H1 (cell line): ENCODE measurements at regions not wholly inside any gene's neighbourhood (a gene's known extent, or its start where the extent isn't known, plus 50 kb on each side); places are given as distances from the start of the nearest gene placed in this dataset.

ENCODE experiments used
- CTCF ChIA-PET: fragments of 300-600 bp; sonication (Branson Sonifier 250); formaldehyde crosslinking; loops from one replicate; lab custom pipeline; 2021; ENCODE audit not compliant: partially characterized antibody; lab: Charles Lee
- POLR2A ChIA-PET: fragments of 300-600 bp; sonication (Branson Sonifier 250); formaldehyde crosslinking; loops from one replicate; lab custom pipeline; 2021; ENCODE audit warnings: inconsistent platforms; ENCODE audit not compliant: partially characterized antibody; lab: Charles Lee
- DNase-seq, 2 experiments: peaks; one replicate each; pipeline versions ENCODE4 v3.0.0 to v3.0.0-alpha.2; 2010 to 2022; ENCODE audit warnings: low spot score in 2 of 2, low read depth in 1 of 2, mixed read lengths in 1 of 2
- FAIRE-seq: peaks from 2 replicates; lab custom pipeline; 2011; peaks lifted over from hg19 to GRCh38; lab: Jason Lieb, UNC
- H2AFZ ChIP-seq: 2 replicates; pipeline ENCODE4 v1.8.1; 2012; ENCODE audit warnings: low read length, inconsistent platforms
- H2AK5ac ChIP-seq: 2 replicates; pipeline ENCODE4 v1.6.1; 2013; ENCODE audit warnings: low read depth, low read length
- H2BK120ac ChIP-seq: replicated peaks from 2 replicates; pipeline ENCODE3; 2013; ENCODE audit warnings: low read depth, low read length, inconsistent platforms
- H2BK12ac ChIP-seq: 2 replicates; pipeline ENCODE4 v1.6.1; 2013; ENCODE audit warnings: low read depth, low read length
- H2BK15ac ChIP-seq: 2 replicates; pipeline ENCODE4 v1.6.1; 2013; ENCODE audit warnings: low read length
- H2BK20ac ChIP-seq: 2 replicates; pipeline ENCODE4 v1.6.1; 2013; ENCODE audit warnings: low read length
- H2BK5ac ChIP-seq: 2 replicates; pipeline ENCODE4 v1.6.1; 2013; ENCODE audit warnings: low read depth, low read length
- H3K14ac ChIP-seq: 2 replicates; pipeline ENCODE4 v1.6.1; 2013; ENCODE audit warnings: inconsistent platforms; ENCODE audit not compliant: insufficient read length
- H3K18ac ChIP-seq: 2 replicates; pipeline ENCODE4 v1.6.1; 2013; ENCODE audit warnings: low read length; ENCODE audit errors: extremely low read depth
- H3K23ac ChIP-seq: 2 replicates; pipeline ENCODE4 v1.6.1; 2013; ENCODE audit warnings: inconsistent platforms; ENCODE audit not compliant: insufficient read length
- H3K23me2 ChIP-seq: 2 replicates; pipeline ENCODE4 v1.6.1; 2013; ENCODE audit warnings: low read depth, low read length
- H3K27ac ChIP-seq: 2 replicates; pipeline ENCODE4 v1.6.1; 2011; ENCODE audit warnings: low read depth, low read length, inconsistent platforms
- H3K27me3 ChIP-seq, 4 experiments: replicated peaks in 1 of 4; 1 replicate in 1 of 4; 2 replicates in 3 of 4; pipeline versions ENCODE4 v1.6.1 to v1.8.1; 2011 to 2013; ENCODE audit warnings: low read length in 3 of 4, mild to moderate bottlenecking in 3 of 4, inconsistent platforms in 2 of 4, mixed read lengths in 2 of 4, moderate library complexity in 1 of 4; ENCODE audit not compliant: control insufficient read depth in 3 of 4, insufficient read depth in 3 of 4; ENCODE audit errors: extremely low read depth in 1 of 4
- H3K36me3 ChIP-seq, 4 experiments: 2 replicates each; pipeline versions ENCODE4 v1.6.1 to v1.8.1; 2011 to 2013; ENCODE audit warnings: mild to moderate bottlenecking in 4 of 4, low read length in 3 of 4, moderate library complexity in 2 of 4, control low read depth in 1 of 4, inconsistent platforms in 1 of 4; ENCODE audit not compliant: insufficient read depth in 4 of 4, control insufficient read depth in 2 of 4
- H3K4ac ChIP-seq: replicated peaks from 2 replicates; pipeline ENCODE3; 2013; ENCODE audit warnings: low read length, low read depth, mixed read lengths, inconsistent platforms; ENCODE audit not compliant: insufficient read length
- H3K4me1 ChIP-seq, 4 experiments: replicated peaks in 1 of 4; 1 replicate in 1 of 4; 2 replicates in 3 of 4; pipeline versions ENCODE4 v1.6.1 to v1.8.1; 2011 to 2013; ENCODE audit warnings: low read length in 3 of 4, inconsistent platforms in 2 of 4, mixed read lengths in 1 of 4; ENCODE audit not compliant: insufficient read depth in 4 of 4, control insufficient read depth in 3 of 4
- H3K4me2 ChIP-seq, 2 experiments: 2 replicates each; pipeline versions ENCODE4 v1.6.1 to v1.8.1; 2011 to 2013; ENCODE audit warnings: low read depth in 2 of 2, low read length in 2 of 2, control low read depth in 1 of 2, inconsistent platforms in 1 of 2, mild to moderate bottlenecking in 1 of 2; ENCODE audit not compliant: insufficient read depth in 1 of 2
- H3K4me3 ChIP-seq, 4 experiments: fragments of 200-600, 300-600 bp in 1 of 4; sonication (generic), shearing (Covaris generic), sonication (Bioruptor Twin) in 1 of 4; 2 replicates each; pipeline versions ENCODE4 v1.5.1 to v1.8.1; 2011 to 2016; ENCODE audit warnings: low read length in 4 of 4, low read depth in 3 of 4, control low read depth in 2 of 4, inconsistent platforms in 2 of 4, mild to moderate bottlenecking in 2 of 4, mixed read lengths in 1 of 4, moderate library complexity in 1 of 4; ENCODE audit not compliant: insufficient read depth in 2 of 4; ENCODE audit errors: extremely low read depth in 1 of 4
- H3K56ac ChIP-seq: replicated peaks from 2 replicates; pipeline ENCODE3; 2013; ENCODE audit warnings: low read depth, mild to moderate bottlenecking, mixed read lengths, low read length, inconsistent platforms; ENCODE audit not compliant: insufficient read length
- H3K79me1 ChIP-seq: 2 replicates; pipeline ENCODE4 v1.6.1; 2013; ENCODE audit warnings: low read depth, low read length, control low read depth
- H3K79me2 ChIP-seq, 2 experiments: 2 replicates each; pipeline versions ENCODE4 v1.6.1 to v1.8.1; 2012 to 2013; ENCODE audit warnings: low read length in 2 of 2, mild to moderate bottlenecking in 2 of 2, inconsistent platforms in 1 of 2; ENCODE audit not compliant: insufficient read depth in 2 of 2, control insufficient read depth in 1 of 2
- H3K9ac ChIP-seq, 4 experiments: replicated peaks in 1 of 4; 1 replicate in 1 of 4; 2 replicates in 3 of 4; pipeline versions ENCODE4 v1.6.1 to v1.8.1; 2011 to 2013; ENCODE audit warnings: low read depth in 3 of 4, low read length in 3 of 4, control low read depth in 2 of 4, mild to moderate bottlenecking in 2 of 4, moderate library complexity in 2 of 4, inconsistent platforms in 1 of 4; ENCODE audit errors: extremely low read depth in 1 of 4
- H3K9me3 ChIP-seq, 2 experiments: 2 replicates each; pipeline versions ENCODE4 v1.6.1 to v1.8.1; 2012 to 2013; ENCODE audit warnings: mild to moderate bottlenecking in 2 of 2, moderate library complexity in 2 of 2, control low read depth in 1 of 2, inconsistent platforms in 1 of 2, low read depth in 1 of 2, low read length in 1 of 2, mixed read lengths in 1 of 2; ENCODE audit not compliant: insufficient read depth in 2 of 2
- H4K20me1 ChIP-seq, 2 experiments: replicated peaks in 1 of 2; 2 replicates each; pipeline versions ENCODE3 to v1.8.1; 2011 to 2013; ENCODE audit warnings: inconsistent platforms in 2 of 2, low read length in 2 of 2, mild to moderate bottlenecking in 1 of 2; ENCODE audit not compliant: insufficient read depth in 2 of 2, control insufficient read depth in 1 of 2
- H4K5ac ChIP-seq: 2 replicates; pipeline ENCODE4 v1.6.1; 2013; ENCODE audit warnings: low read length, low read depth, mixed read lengths, inconsistent platforms; ENCODE audit not compliant: insufficient read length
- H4K8ac ChIP-seq: 2 replicates; pipeline ENCODE4 v1.8.0; 2013; ENCODE audit warnings: mild to moderate bottlenecking, moderate library complexity, low read length, inconsistent platforms; ENCODE audit not compliant: insufficient read depth; ENCODE audit errors: extremely low read depth
- H4K91ac ChIP-seq: replicated peaks from 2 replicates; pipeline ENCODE3; 2013; ENCODE audit warnings: low read length, mixed read lengths, inconsistent platforms; ENCODE audit not compliant: insufficient read length
- ASH2L ChIP-seq: fragments of 200-600, 300-600 bp; sonication (generic); IDR thresholded peaks from one replicate; pipeline ENCODE4 v1.7.1; 2017; ENCODE audit warnings: low read length
- BACH1 ChIP-seq: IDR thresholded peaks from 2 replicates; pipeline ENCODE4 v1.6.1; 2012; ENCODE audit warnings: low read length, improper control_type of control experiment
- BRCA1 ChIP-seq: IDR thresholded peaks from 2 replicates; pipeline ENCODE4 v1.6.1; 2012; ENCODE audit warnings: low read depth, low read length, improper control_type of control experiment
- GABPA ChIP-seq: IDR thresholded peaks from 2 replicates; pipeline ENCODE4 v1.6.1; 2011; ENCODE audit warnings: mild to moderate bottlenecking, low read length, moderate library complexity, borderline replicate concordance; ENCODE audit not compliant: insufficient read depth
- HDAC2 ChIP-seq, 2 experiments: fragments of 300-600 bp in 1 of 2; sonication (generic) in 1 of 2; IDR thresholded peaks; 2 replicates each; pipeline ENCODE4 v1.6.1; 2011 to 2012; ENCODE audit warnings: low read depth in 2 of 2, low read length in 2 of 2, mild to moderate bottlenecking in 2 of 2, moderate library complexity in 2 of 2, borderline replicate concordance in 1 of 2, inconsistent platforms in 1 of 2
- JUN ChIP-seq: IDR thresholded peaks from 2 replicates; pipeline ENCODE4 v1.6.1; 2011; ENCODE audit warnings: low read depth, mild to moderate bottlenecking, improper control_type of control experiment, low read length
- POLR2A ChIP-seq, 2 experiments: IDR thresholded peaks; 1 replicate in 1 of 2; 2 replicates in 1 of 2; pipeline ENCODE4 v1.6.1; 2011; ENCODE audit warnings: low read depth in 2 of 2, low read length in 2 of 2, mild to moderate bottlenecking in 2 of 2; ENCODE audit errors: control extremely low read depth in 1 of 2
- RAD21 ChIP-seq, 2 experiments: IDR thresholded peaks in 1 of 2; conservative IDR thresholded peaks in 1 of 2; 2 replicates each; pipeline ENCODE4 v1.6.1; 2011; ENCODE audit warnings: low read depth in 2 of 2, low read length in 2 of 2, improper control_type of control experiment in 1 of 2, inconsistent platforms in 1 of 2, mild to moderate bottlenecking in 1 of 2, moderate library complexity in 1 of 2
- RFX5 ChIP-seq: IDR thresholded peaks from 2 replicates; pipeline ENCODE4 v1.6.1; 2011; ENCODE audit warnings: low read depth, low read length, improper control_type of control experiment, borderline replicate concordance
- RNF2 ChIP-seq: fragments of 200-900, 300-1000 bp; sonication (generic); IDR thresholded peaks from 2 replicates; pipeline ENCODE4 v1.7.1; 2016; ENCODE audit warnings: borderline replicate concordance, low read depth, mild to moderate bottlenecking, antibody characterized with exemption, low read length; ENCODE audit not compliant: poor library complexity, severe bottlenecking; ENCODE audit errors: missing control alignments
- SAP30 ChIP-seq: fragments of 300-600 bp; sonication (generic); IDR thresholded peaks from 2 replicates; pipeline ENCODE4 v1.7.1; 2012; ENCODE audit warnings: low read length, moderate library complexity, mild to moderate bottlenecking, inconsistent platforms; ENCODE audit not compliant: insufficient read depth, insufficient replicate concordance
- SP1 ChIP-seq: IDR thresholded peaks from 2 replicates; pipeline ENCODE4 v1.6.1; 2011; ENCODE audit warnings: low read depth, low read length
- SRF ChIP-seq: IDR thresholded peaks from 2 replicates; pipeline ENCODE4 v1.6.1; 2011; ENCODE audit warnings: mild to moderate bottlenecking, low read depth, low read length, moderate library complexity
- SUZ12 ChIP-seq: fragments of 200-600 bp; sonication (generic); IDR thresholded peaks from 2 replicates; pipeline ENCODE4 v1.6.1; 2012; ENCODE audit warnings: mild to moderate bottlenecking, inconsistent platforms, low read length, moderate library complexity, mixed read lengths
- YY1 ChIP-seq: IDR thresholded peaks from 2 replicates; pipeline ENCODE4 v1.6.1; 2011; ENCODE audit warnings: low read depth, mild to moderate bottlenecking, low read length
- WGBS, 2 experiments: shearing (Covaris generic) in 1 of 2; methylation state at CpG; one replicate each; pipeline versions ENCODE4 v1.1.6 to v1.1.7; 2013 to 2015; ENCODE audit warnings: low lambda C conversion rate in 2 of 2, mixed read lengths in 2 of 2, inconsistent platforms in 1 of 2, low coverage in 1 of 2, missing lambda C conversion rate in 1 of 2; ENCODE audit not compliant: insufficient replicate concordance in 2 of 2, insufficient coverage in 1 of 2, insufficient read length in 1 of 2; ENCODE audit errors: extremely low coverage in 1 of 2, missing lambda C conversion rate in 1 of 2; 5-methylcytosine and 5-hydroxymethylcytosine counted together

GRCh38 chr14:95402578-95402977 lies 82.9 kb upstream of the CLMN start:
- Histone ChIP-seq H2BK20ac (no peak overlapping the region), H3K4me2 (no peak overlapping the region), H3K56ac (no peak overlapping the region), H2AK5ac (no peak overlapping the region), H2BK5ac (no peak overlapping the region), H3K14ac (no peak overlapping the region), H3K4ac (no peak overlapping the region), H4K8ac (no peak overlapping the region), H4K5ac (no peak overlapping the region), H2BK12ac (no peak overlapping the region), H3K9ac (no peak overlapping the region), H3K27me3 (no peaks in the 10 kb centered on the region), H3K18ac (no peak overlapping the region), H3K9me3 (no peaks in the 10 kb centered on the region), H4K20me1 (peaks cover 0 to 5% of the 10 kb centered on the region in 2 experiments), H3K79me1 (no peaks in the 10 kb centered on the region), H2BK15ac (no peak overlapping the region), H2AFZ (no peak overlapping the region), H3K27ac (no peak overlapping the region), H3K23ac (no peak overlapping the region), H2BK120ac (no peak overlapping the region), H3K79me2 (no peaks in the 10 kb centered on the region), H3K23me2 (peaks cover 5% of the 10 kb centered on the region), H3K4me3 (no peak overlapping the region), H3K36me3 (no peaks in the 10 kb centered on the region), H4K91ac (no peak overlapping the region), H3K4me1 (no peaks in the 10 kb centered on the region; a peak in 1 of 7 replicates)
- FAIRE-seq (no peak), DNase-seq (no peak)
- CTCF ChIA-PET: interaction anchor here (0.6 to 1.5 kb wide), 3 partner anchors 12 to 279 kb away, joined by 4 to 5 read pairs (median 5); no protein-coding TSS in a partner anchor
- POLR2A ChIA-PET: interaction anchor here (1.3 kb wide), 1 partner anchor 13 kb away, joined by 4 read pairs; no protein-coding TSS in a partner anchor
- WGBS, 2 experiments: 87% methylated on average over 5 of the region's 5 CpGs; no CpG with 5 or more reads in 1 of the 2 experiments
- no peak for TF ChIP-seq RNF2
- TF ChIP-seq SUZ12: no peak
- no peak for TF ChIP-seq SAP30
- TF ChIP-seq BRCA1: no peak
- no peak for TF ChIP-seq SP1
- TF ChIP-seq JUN: no peak
- TF ChIP-seq RAD21 (IDR thresholded peaks at IDR 0.05 in 1 of 2, conservative IDR thresholded peaks at IDR 0.05 in 1 of 2; ENCODE audit: low read depth in 2 of 2, low read length in 2 of 2): no peak
- no peak for TF ChIP-seq BACH1
- no peak for TF ChIP-seq ASH2L
- TF ChIP-seq RFX5: no peak
- no peak for TF ChIP-seq POLR2A (IDR thresholded peaks at IDR 0.05; ENCODE audit: control extremely low read depth in 1 of 2, low read depth in 2 of 2, low read length in 2 of 2)
- TF ChIP-seq HDAC2 (IDR thresholded peaks at IDR 0.05; ENCODE audit: borderline replicate concordance in 1 of 2, low read depth in 2 of 2, low read length in 2 of 2): no peak
- no peak for TF ChIP-seq YY1
- no peak for TF ChIP-seq GABPA
- TF ChIP-seq SRF: no peak
